ENCODE measurements at regions not wholly inside any gene's neighbourhood (a gene's known extent, or its start where the extent isn't known, plus 50 kb on each side); places are given as distances from the start of the nearest gene placed in this dataset.

DNA sequence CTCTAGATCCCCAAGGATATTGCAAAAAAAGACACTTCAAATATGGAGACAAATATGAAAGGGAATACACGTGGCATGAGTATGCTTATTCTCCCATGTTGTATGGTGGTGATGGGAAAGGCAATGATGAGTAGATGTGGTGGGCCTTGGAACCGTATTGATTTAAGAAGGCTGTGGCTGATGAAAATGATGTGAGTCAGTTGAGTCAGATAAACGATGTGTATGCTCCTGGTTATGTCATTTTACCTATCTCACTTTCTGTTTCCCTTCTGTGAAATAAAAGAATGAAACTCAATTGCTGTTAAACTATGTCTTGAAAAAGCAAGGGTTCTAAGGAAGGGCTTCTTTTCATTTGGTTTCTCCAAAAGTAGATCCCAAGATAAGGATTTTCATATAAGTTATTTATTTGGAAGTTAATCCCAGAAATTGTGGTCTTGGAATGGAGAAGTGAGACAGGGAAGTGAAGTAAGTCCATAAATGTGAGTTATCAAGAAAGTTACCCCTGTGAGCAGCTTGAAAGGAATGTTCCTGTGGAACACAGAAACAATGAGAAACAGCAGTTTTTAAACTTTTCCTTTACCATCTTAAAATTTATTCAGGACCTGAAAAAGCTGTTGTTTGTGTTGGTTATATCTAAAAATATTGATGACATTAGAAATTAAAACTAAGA is 292.0 kb downstream of the DUSP10 start:
- Histone ChIP-seq H3K36me3 (no peaks in the 10 kb centered on the region), H3K4me3 (no peak overlapping the region), H3K9me3 (no peaks in the 10 kb centered on the region), H3K27ac (no peak overlapping the region), H3K27me3 (no peaks in the 10 kb centered on the region), H3K4me1 (no peaks in the 10 kb centered on the region)
- no peak for DNase-seq
- intact Hi-C loops (cut with DNase I): no loop called here
- no peak for ATAC-seq
- TF ChIP-seq, protein P1, sequence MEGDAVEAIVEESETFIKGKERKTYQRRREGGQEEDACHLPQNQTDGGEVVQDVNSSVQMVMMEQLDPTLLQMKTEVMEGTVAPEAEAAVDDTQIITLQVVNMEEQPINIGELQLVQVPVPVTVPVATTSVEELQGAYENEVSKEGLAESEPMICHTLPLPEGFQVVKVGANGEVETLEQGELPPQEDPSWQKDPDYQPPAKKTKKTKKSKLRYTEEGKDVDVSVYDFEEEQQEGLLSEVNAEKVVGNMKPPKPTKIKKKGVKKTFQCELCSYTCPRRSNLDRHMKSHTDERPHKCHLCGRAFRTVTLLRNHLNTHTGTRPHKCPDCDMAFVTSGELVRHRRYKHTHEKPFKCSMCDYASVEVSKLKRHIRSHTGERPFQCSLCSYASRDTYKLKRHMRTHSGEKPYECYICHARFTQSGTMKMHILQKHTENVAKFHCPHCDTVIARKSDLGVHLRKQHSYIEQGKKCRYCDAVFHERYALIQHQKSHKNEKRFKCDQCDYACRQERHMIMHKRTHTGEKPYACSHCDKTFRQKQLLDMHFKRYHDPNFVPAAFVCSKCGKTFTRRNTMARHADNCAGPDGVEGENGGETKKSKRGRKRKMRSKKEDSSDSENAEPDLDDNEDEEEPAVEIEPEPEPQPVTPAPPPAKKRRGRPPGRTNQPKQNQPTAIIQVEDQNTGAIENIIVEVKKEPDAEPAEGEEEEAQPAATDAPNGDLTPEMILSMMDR (IDR thresholded peaks at IDR 0.05): no peak
- WGBS, 2 donors: 51 to 65% methylated on average over 3 of the region's 3 CpGs
- no peak for FAIRE-seq

DNA sequence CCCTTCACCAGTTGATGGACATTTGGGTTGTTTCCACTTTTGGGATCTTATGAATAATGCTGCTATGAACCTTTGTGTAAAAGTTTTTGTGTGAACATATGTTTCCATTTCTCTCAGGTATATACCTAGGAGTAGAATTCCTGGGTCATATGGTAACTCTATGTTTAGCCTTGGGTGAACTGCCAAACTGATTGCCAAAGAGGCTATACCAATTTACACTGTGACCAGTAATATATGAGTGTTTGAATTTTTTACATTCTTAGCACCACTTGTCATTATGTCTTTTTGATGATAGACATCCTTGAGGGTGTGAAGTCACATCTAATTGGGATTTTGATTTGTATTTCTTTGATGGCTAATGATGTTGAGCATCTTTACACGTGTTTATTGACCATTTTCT is 290.1 kb downstream of the DUSP10 start:
- Histone ChIP-seq H3K9me3 (no peaks in the 10 kb centered on the region), H3K4me1 (no peaks in the 10 kb centered on the region), H3K4me3 (no peak overlapping the region), H3K36me3 (no peaks in the 10 kb centered on the region), H3K27me3 (no peaks in the 10 kb centered on the region), H3K27ac (no peak overlapping the region)
- no peak for ATAC-seq
- no peak for FAIRE-seq
- TF ChIP-seq, protein P1 (IDR thresholded peaks at IDR 0.05): no peak
- intact Hi-C loops (cut with DNase I): no loop called here
- DNase-seq: no peak
- 39 to 41% methylated on average over 1 of the region's 1 CpG for WGBS, 2 donors

DNA sequence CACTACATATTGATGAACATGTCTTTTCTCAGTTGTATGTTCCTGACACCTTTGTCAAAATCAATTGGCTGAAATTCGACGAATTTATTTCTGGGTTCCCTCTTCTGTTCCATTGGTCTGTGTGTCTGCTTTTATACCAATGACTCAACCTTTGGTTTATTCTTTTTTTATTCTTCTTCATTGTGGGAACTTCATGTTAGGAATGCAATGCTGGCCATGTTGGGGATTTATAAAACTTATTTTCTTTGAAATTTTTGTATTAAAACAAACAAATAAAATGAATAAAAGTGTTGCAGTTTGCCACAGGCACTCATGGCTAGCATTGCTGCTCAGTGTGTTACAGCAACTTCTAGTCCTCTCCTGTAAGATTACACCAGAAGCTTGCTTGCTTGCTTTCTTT is 287.8 kb downstream of the DUSP10 start:
- no peaks in the 10 kb centered on the region for H3K27me3 ChIP-seq
- FAIRE-seq: no peak
- H3K4me1 ChIP-seq: no peaks in the 10 kb centered on the region
- no peaks in the 10 kb centered on the region for H3K36me3 ChIP-seq
- H3K27ac ChIP-seq: no peak overlapping the region
- TF ChIP-seq, protein P1 (IDR thresholded peaks at IDR 0.05): no peak
- H3K9me3 ChIP-seq: no peaks in the 10 kb centered on the region
- H3K4me3 ChIP-seq: no peak overlapping the region
- DNase-seq: no peak
- intact Hi-C loops (cut with DNase I): no loop called here
- no peak for ATAC-seq
- 60 to 69% methylated on average over 2 of the region's 2 CpGs for WGBS, 2 donors

DNA sequence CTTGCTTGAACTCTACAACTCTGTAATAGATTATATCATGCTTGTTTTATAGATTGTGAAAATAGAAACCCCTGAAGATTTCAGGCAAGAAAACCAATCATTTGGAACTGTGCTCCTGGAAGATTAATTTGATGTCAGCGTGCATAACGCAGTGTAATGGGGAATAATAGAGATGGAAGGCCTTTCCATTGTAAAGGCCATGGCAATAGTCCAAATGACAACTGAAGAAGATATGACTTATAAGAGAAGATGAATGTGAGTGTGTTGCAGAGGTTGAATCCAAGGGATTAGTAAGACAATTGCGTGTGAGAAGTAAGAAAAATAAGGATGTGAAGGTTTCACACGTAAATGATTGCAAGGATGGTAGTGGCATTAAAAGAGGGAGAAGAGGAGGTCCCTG is 285.0 kb downstream of the DUSP10 start:
- DNase-seq: no peak
- no peak for FAIRE-seq
- H3K4me1 ChIP-seq: no peaks in the 10 kb centered on the region
- 75 to 82% methylated on average over 4 of the region's 4 CpGs for WGBS, 2 donors
- intact Hi-C loops (cut with DNase I): no loop called here
- H3K36me3 ChIP-seq: no peaks in the 10 kb centered on the region
- H3K27me3 ChIP-seq: no peaks in the 10 kb centered on the region
- H3K27ac ChIP-seq: no peak overlapping the region
- ATAC-seq: no peak
- TF ChIP-seq, protein P1 (IDR thresholded peaks at IDR 0.05): no peak
- no peaks in the 10 kb centered on the region for H3K9me3 ChIP-seq
- H3K4me3 ChIP-seq: no peak overlapping the region

DNA sequence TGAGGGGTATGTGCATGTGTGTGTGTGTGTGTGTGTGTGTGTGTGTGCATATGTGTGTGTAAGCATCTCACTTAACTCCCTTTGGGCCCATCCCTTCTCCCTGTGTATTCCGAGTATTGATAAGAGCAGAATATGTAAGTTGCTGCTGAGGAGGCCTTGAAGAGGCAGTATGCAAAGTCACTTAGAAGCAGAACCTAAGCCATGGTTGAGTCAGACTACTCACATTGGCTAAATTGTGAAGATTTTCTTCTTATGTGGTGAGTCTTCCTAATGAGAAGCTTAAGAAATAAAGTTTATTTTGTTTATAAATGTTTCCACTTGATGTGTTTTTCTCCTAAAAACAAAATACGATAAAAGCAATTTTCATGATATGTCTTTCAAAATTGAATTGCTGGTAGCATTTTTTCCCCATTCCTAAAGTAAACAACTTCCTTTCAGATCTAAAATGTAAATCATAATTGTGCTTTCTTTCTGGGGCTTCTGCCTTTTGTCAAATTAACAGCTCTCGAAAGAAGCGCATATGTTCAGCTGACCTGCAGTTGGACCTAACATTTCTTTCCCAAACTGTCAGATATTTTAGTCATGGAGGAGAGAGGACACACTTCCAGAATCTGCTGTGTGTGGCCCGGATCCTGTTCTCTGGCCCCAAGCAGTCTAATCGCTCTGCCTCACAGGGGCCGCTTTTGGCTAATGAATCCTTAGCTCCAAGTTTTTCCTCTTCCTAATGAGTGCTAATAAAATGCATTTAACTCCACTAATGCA is 284.0 kb downstream of the DUSP10 start:
- ATAC-seq: no peak
- Histone ChIP-seq H3K9me3 (no peaks in the 10 kb centered on the region), H3K27me3 (no peaks in the 10 kb centered on the region), H3K27ac (no peak overlapping the region), H3K4me1 (no peaks in the 10 kb centered on the region), H3K4me3 (no peak overlapping the region), H3K36me3 (no peaks in the 10 kb centered on the region)
- TF ChIP-seq, protein P1 (IDR thresholded peaks at IDR 0.05): no peak
- intact Hi-C loops (cut with DNase I): no loop called here
- no peak for DNase-seq
- WGBS, 2 donors: 69 to 78% methylated on average over 7 of the region's 7 CpGs
- FAIRE-seq: no peak
